ENCODE measurements at regions not wholly inside any gene's neighbourhood (a gene's known extent, or its start where the extent isn't known, plus 50 kb on each side); places are given as distances from the start of the nearest gene placed in this dataset.

DNA sequence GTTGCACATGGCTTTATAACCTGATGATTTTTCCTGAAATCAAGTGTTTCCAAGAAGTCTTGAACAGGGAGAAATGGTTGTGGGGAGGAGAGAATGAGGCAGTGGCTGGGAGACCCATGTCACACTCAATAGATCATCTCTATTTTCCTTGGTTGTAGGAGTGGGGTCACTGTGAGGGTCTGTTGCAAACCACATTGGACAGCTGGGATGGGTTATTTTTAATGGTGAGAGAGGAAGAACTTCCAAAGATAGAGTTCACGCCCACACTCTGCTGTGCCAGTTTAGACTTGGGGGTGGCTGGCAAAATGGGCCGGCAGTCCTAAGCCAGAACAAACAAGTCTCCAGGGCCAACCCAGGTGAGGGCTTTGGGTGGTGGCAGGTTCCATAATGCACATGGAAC lies 196.2 kb upstream of the ADRA1D start:
- TF ChIP-seq JUNB (IDR thresholded peaks at IDR 0.05) (no peak), SIN3A (IDR thresholded peaks at IDR 0.05; ENCODE audit: low read depth, low read length) (no peak), ESRRA (IDR thresholded peaks at IDR 0.05; ENCODE audit: low read length) (no peak), EP300 (IDR thresholded peaks at IDR 0.05; ENCODE audit: borderline replicate concordance in 1 of 2, control insufficient read depth in 1 of 2, low read depth in 2 of 2, low read length in 2 of 2) (no peak), BRCA1 (IDR thresholded peaks at IDR 0.05; ENCODE audit: low read depth, low read length) (no peak), FOXM1 (IDR thresholded peaks at IDR 0.05; ENCODE audit: low read depth, low read length) (no peak), EZH2 (IDR thresholded peaks at IDR 0.05; ENCODE audit: borderline replicate concordance, control insufficient read depth, low read depth, low read length) (no peak), POLR2A (IDR thresholded peaks at IDR 0.05; ENCODE audit: low read depth, low read length) (no peak)
- TF ChIP-seq, protein P1, sequence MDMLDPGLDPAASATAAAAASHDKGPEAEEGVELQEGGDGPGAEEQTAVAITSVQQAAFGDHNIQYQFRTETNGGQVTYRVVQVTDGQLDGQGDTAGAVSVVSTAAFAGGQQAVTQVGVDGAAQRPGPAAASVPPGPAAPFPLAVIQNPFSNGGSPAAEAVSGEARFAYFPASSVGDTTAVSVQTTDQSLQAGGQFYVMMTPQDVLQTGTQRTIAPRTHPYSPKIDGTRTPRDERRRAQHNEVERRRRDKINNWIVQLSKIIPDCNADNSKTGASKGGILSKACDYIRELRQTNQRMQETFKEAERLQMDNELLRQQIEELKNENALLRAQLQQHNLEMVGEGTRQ (IDR thresholded peaks at IDR 0.05; ENCODE audit: borderline replicate concordance, low read depth, low read length), result no peak
- TF ChIP-seq, protein P2, sequence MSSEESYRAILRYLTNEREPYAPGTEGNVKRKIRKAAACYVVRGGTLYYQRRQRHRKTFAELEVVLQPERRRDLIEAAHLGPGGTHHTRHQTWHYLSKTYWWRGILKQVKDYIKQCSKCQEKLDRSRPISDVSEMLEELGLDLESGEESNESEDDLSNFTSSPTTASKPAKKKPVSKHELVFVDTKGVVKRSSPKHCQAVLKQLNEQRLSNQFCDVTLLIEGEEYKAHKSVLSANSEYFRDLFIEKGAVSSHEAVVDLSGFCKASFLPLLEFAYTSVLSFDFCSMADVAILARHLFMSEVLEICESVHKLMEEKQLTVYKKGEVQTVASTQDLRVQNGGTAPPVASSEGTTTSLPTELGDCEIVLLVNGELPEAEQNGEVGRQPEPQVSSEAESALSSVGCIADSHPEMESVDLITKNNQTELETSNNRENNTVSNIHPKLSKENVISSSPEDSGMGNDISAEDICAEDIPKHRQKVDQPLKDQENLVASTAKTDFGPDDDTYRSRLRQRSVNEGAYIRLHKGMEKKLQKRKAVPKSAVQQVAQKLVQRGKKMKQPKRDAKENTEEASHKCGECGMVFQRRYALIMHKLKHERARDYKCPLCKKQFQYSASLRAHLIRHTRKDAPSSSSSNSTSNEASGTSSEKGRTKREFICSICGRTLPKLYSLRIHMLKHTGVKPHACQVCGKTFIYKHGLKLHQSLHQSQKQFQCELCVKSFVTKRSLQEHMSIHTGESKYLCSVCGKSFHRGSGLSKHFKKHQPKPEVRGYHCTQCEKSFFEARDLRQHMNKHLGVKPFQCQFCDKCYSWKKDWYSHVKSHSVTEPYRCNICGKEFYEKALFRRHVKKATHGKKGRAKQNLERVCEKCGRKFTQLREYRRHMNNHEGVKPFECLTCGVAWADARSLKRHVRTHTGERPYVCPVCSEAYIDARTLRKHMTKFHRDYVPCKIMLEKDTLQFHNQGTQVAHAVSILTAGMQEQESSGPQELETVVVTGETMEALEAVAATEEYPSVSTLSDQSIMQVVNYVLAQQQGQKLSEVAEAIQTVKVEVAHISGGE (CRISPR knock-in tag; IDR thresholded peaks at IDR 0.05), result no peak
- TF ChIP-seq, protein P3, sequence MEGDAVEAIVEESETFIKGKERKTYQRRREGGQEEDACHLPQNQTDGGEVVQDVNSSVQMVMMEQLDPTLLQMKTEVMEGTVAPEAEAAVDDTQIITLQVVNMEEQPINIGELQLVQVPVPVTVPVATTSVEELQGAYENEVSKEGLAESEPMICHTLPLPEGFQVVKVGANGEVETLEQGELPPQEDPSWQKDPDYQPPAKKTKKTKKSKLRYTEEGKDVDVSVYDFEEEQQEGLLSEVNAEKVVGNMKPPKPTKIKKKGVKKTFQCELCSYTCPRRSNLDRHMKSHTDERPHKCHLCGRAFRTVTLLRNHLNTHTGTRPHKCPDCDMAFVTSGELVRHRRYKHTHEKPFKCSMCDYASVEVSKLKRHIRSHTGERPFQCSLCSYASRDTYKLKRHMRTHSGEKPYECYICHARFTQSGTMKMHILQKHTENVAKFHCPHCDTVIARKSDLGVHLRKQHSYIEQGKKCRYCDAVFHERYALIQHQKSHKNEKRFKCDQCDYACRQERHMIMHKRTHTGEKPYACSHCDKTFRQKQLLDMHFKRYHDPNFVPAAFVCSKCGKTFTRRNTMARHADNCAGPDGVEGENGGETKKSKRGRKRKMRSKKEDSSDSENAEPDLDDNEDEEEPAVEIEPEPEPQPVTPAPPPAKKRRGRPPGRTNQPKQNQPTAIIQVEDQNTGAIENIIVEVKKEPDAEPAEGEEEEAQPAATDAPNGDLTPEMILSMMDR (IDR thresholded peaks at IDR 0.05 in 2 of 3, conservative IDR thresholded peaks at IDR 0.05 in 1 of 3; ENCODE audit: control insufficient read depth in 2 of 3, extremely low read depth in 1 of 3, insufficient read depth in 1 of 3, low read depth in 3 of 3, low read length in 3 of 3), result no peak

All from GM12878 (cell line).